GM23248 (cell line): ENCODE measurements at regions not wholly inside any gene's neighbourhood (a gene's known extent, or its start where the extent isn't known, plus 50 kb on each side); places are given as distances from the start of the nearest gene placed in this dataset.

Experiments used
- DNase-seq: peaks from one replicate; pipeline ENCODE4 v3.0.0-alpha.2; 2015
- H2AFZ ChIP-seq: fragments of 200-600 bp; sonication (generic); 2 replicates; pipeline ENCODE4 v1.6.1; 2016; ENCODE audit warnings: antibody characterized with exemption
- H3F3A ChIP-seq: fragments of 200-600 bp; sonication (generic); 2 replicates; pipeline ENCODE4 v1.6.1; 2016; ENCODE audit warnings: mild to moderate bottlenecking, antibody characterized with exemption, mixed run types; ENCODE audit not compliant: insufficient read depth
- H3K27ac ChIP-seq: fragments of 200-600 bp; sonication (generic); 2 replicates; pipeline ENCODE4 v1.5.1; 2016; ENCODE audit warnings: mild to moderate bottlenecking
- H3K27me3 ChIP-seq: fragments of 200-600 bp; sonication (generic); replicated peaks from 2 replicates; pipeline ENCODE4 v1.6.1; 2016; ENCODE audit warnings: mild to moderate bottlenecking; ENCODE audit not compliant: insufficient read depth
- H3K36me3 ChIP-seq: fragments of 200-600 bp; sonication (generic); 2 replicates; pipeline ENCODE4 v1.6.1; 2016; ENCODE audit warnings: low read depth, mild to moderate bottlenecking
- H3K4me1 ChIP-seq: fragments of 200-600 bp; sonication (generic); 2 replicates; pipeline ENCODE4 v1.6.1; 2016; ENCODE audit warnings: mild to moderate bottlenecking; ENCODE audit not compliant: insufficient read depth
- H3K4me2 ChIP-seq: fragments of 200-600 bp; sonication (generic); one replicate; pipeline ENCODE4 v1.6.1; 2016; ENCODE audit warnings: mild to moderate bottlenecking; ENCODE audit not compliant: unreplicated experiment
- H3K4me3 ChIP-seq: fragments of 200-600 bp; sonication (generic); 2 replicates; pipeline ENCODE4 v1.5.1; 2016; ENCODE audit warnings: mild to moderate bottlenecking
- H3K79me2 ChIP-seq: fragments of 200-600 bp; sonication (generic); 2 replicates; pipeline ENCODE4 v1.6.1; 2016; ENCODE audit warnings: mild to moderate bottlenecking; ENCODE audit not compliant: insufficient read depth
- H3K9ac ChIP-seq: fragments of 200-600 bp; sonication (generic); 2 replicates; pipeline ENCODE4 v1.6.1; 2016; ENCODE audit warnings: mild to moderate bottlenecking
- H3K9me2 ChIP-seq: fragments of 200-600 bp; sonication (generic); 2 replicates; pipeline ENCODE4 v1.6.1; 2016; ENCODE audit warnings: mixed run types, mild to moderate bottlenecking, moderate library complexity; ENCODE audit not compliant: insufficient read depth
- H3K9me3 ChIP-seq: fragments of 200-600 bp; sonication (generic); one replicate; pipeline ENCODE4 v1.6.1; 2017; ENCODE audit warnings: low read depth
- H4K20me1 ChIP-seq: fragments of 200-600 bp; sonication (generic); 2 replicates; pipeline ENCODE4 v1.6.0; 2016; ENCODE audit not compliant: insufficient read depth
- EZH2 ChIP-seq: fragments of 200-600 bp; sonication (generic); IDR thresholded peaks from 2 replicates; pipeline ENCODE4 v1.6.1; 2018; ENCODE audit warnings: antibody characterized with exemption, mild to moderate bottlenecking; ENCODE audit not compliant: insufficient read depth, poor library complexity, severe bottlenecking
- EZH2phosphoT487 ChIP-seq: fragments of 200-600 bp; sonication (generic); IDR thresholded peaks from 2 replicates; pipeline ENCODE4 v1.6.1; 2018; ENCODE audit warnings: antibody characterized with exemption, moderate library complexity, mild to moderate bottlenecking, low read depth; ENCODE audit not compliant: insufficient read depth
- whole genome bisulfite sequencing, 2 experiments: methylation state at CpG; one replicate each; pipeline ENCODE4 v1.1.6; 2015 to 2017; ENCODE audit warnings: low lambda C conversion rate in 2 of 2, low coverage in 1 of 2; ENCODE audit errors: missing lambda C conversion rate in 2 of 2; 5-methylcytosine and 5-hydroxymethylcytosine counted together
- in situ Hi-C: fragments of 300-500 bp; cut with MboI; formaldehyde crosslinking; loops from 2 replicates; pipeline ENCODE4 v1.15.0; 2020

GRCh38 chr13:40252676-40253075 lies 413.8 kb downstream of the FOXO1 start:
- no peak for TF ChIP-seq EZH2phosphoT487
- in situ Hi-C loops = no loop called here
- no peak overlapping the region for H3K4me2 ChIP-seq
- no peaks in the 10 kb centered on the region for H3K79me2 ChIP-seq
- DNase-seq = no peak
- no peak overlapping the region for H3K9ac ChIP-seq
- H3K27me3 ChIP-seq = peaks cover 8% of the 10 kb centered on the region; the same call in 1 of the 2 replicates
- H3K36me3 ChIP-seq = no peaks in the 10 kb centered on the region
- 13 to 19% methylated on average over 3 of the region's 3 CpGs for WGBS, 2 experiments
- no peak overlapping the region for H3K27ac ChIP-seq
- H3K4me3 ChIP-seq = no peak overlapping the region
- H4K20me1 ChIP-seq = no peaks in the 10 kb centered on the region
- H3K9me3 ChIP-seq = no peaks in the 10 kb centered on the region
- H2AFZ ChIP-seq = no peak overlapping the region
- H3F3A ChIP-seq = 0 out of 2 replicates have a peak, but pooled peaks cover 7% of the 10 kb centered on the region
- H3K9me2 ChIP-seq = no peaks in the 10 kb centered on the region
- H3K4me1 ChIP-seq = no peaks in the 10 kb centered on the region

- Histone ChIP-seq H3K79me2 (no peaks in the 10 kb centered on the region), H3K4me2 (no peak overlapping the region), H3K36me3 (no peaks in the 10 kb centered on the region), H3K9me2 (no peaks in the 10 kb centered on the region), H4K20me1 (no peaks in the 10 kb centered on the region), H3K27me3 (peaks cover 8% of the 10 kb centered on the region; the same call in 1 of the 2 replicates), H3K9me3 (no peaks in the 10 kb centered on the region), H3K27ac (no peak overlapping the region), H2AFZ (no peak overlapping the region), H3K4me1 (no peaks in the 10 kb centered on the region), H3K9ac (no peak overlapping the region), H3F3A (0 out of 2 replicates have a peak, but pooled peaks cover 7% of the 10 kb centered on the region), H3K4me3 (no peak overlapping the region)
- 80 to 88% methylated on average over 2 of the region's 2 CpGs for WGBS, 2 experiments
- in situ Hi-C loops = no loop called here
- DNase-seq = no peak
- no peak for TF ChIP-seq EZH2phosphoT487
Measured at GRCh38 chr13:40254394-40254793, 412.0 kb downstream of the FOXO1 start.

DNA sequence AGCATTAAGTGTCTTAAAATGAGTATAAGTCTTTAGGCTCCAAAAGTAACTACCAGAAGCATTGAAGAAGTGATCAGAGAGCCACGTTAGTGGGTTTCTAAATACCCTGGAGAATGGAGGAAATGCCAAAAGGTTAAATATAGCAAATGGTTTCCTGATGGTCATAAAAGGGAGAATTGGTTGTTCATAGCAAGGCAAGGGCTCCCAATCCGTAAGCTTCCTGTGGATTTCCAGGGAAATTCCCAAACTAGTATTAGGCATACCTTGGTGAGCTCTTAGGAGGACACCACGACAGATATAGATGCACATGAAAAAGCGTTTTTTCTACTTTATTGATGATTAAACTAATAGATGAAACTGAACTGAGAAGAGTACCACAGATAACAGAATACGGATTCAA lies 410.9 kb downstream of the FOXO1 start:
- 42% methylated on average over 5 of the region's 5 CpGs for WGBS, 2 experiments
- H3K4me2 ChIP-seq = no peak overlapping the region

GRCh38 chr13:40259899-40260298 lies 406.5 kb downstream of the FOXO1 start:
- Histone ChIP-seq H4K20me1 (no peaks in the 10 kb centered on the region), H3K27ac (no peak overlapping the region), H3K9ac (no peak overlapping the region), H3K4me2 (no peak overlapping the region), H2AFZ (no peak overlapping the region), H3K79me2 (no peaks in the 10 kb centered on the region), H3K36me3 (no peaks in the 10 kb centered on the region), H3K27me3 (peaks cover 20% of the 10 kb centered on the region; the same call in 1 of the 2 replicates), H3K4me3 (no peak overlapping the region), H3K4me1 (no peaks in the 10 kb centered on the region), H3K9me2 (no peaks in the 10 kb centered on the region), H3K9me3 (no peaks in the 10 kb centered on the region), H3F3A (no peaks in the 10 kb centered on the region)
- 73 to 78% methylated on average over 1 of the region's 1 CpG for WGBS, 2 experiments
- in situ Hi-C loops = no loop called here
- no peak for DNase-seq
- TF ChIP-seq EZH2phosphoT487 (no peak), EZH2 (no peak)

More for the DNA sequence above, 410.9 kb downstream of the FOXO1 start:
- TF ChIP-seq EZH2 (no peak), EZH2phosphoT487 (no peak)
- Histone ChIP-seq H4K20me1 (no peaks in the 10 kb centered on the region), H3K9me3 (no peaks in the 10 kb centered on the region), H3K36me3 (no peaks in the 10 kb centered on the region), H3K4me3 (no peak overlapping the region), H3K9ac (no peak overlapping the region), H3K79me2 (no peaks in the 10 kb centered on the region), H3K4me1 (no peaks in the 10 kb centered on the region), H3K9me2 (no peaks in the 10 kb centered on the region), H3K27ac (no peak overlapping the region), H2AFZ (no peak overlapping the region), H3F3A (0 out of 2 replicates have a peak, but pooled peaks cover 7% of the 10 kb centered on the region), H3K27me3 (peaks cover 17% of the 10 kb centered on the region; the same call in 1 of the 2 replicates)
- no peak for DNase-seq
- in situ Hi-C loops = no loop called here

GRCh38 chr13:40261336-40261735 lies 405.1 kb downstream of the FOXO1 start:
- H3F3A ChIP-seq = no peaks in the 10 kb centered on the region
- no peak overlapping the region for H2AFZ ChIP-seq
- H3K79me2 ChIP-seq = no peaks in the 10 kb centered on the region
- in situ Hi-C loops = no loop called here
- H3K4me2 ChIP-seq = no peak overlapping the region
- no peaks in the 10 kb centered on the region for H3K9me3 ChIP-seq
- H3K4me1 ChIP-seq = no peaks in the 10 kb centered on the region
- no peak for TF ChIP-seq EZH2
- no peak for TF ChIP-seq EZH2phosphoT487
- H3K27me3 ChIP-seq = peaks cover 17% of the 10 kb centered on the region; the same call in 1 of the 2 replicates
- no peak overlapping the region for H3K9ac ChIP-seq
- no peaks in the 10 kb centered on the region for H3K9me2 ChIP-seq
- no peaks in the 10 kb centered on the region for H3K36me3 ChIP-seq
- H3K27ac ChIP-seq = no peak overlapping the region
- H3K4me3 ChIP-seq = no peak overlapping the region
- H4K20me1 ChIP-seq = no peaks in the 10 kb centered on the region
- no peak for DNase-seq
- 40 to 53% methylated on average over 4 of the region's 4 CpGs for WGBS, 2 experiments
